ENCODE measurements at regions not wholly inside any gene's neighbourhood (a gene's known extent, or its start where the extent isn't known, plus 50 kb on each side); places are given as distances from the start of the nearest gene placed in this dataset.

DNA sequence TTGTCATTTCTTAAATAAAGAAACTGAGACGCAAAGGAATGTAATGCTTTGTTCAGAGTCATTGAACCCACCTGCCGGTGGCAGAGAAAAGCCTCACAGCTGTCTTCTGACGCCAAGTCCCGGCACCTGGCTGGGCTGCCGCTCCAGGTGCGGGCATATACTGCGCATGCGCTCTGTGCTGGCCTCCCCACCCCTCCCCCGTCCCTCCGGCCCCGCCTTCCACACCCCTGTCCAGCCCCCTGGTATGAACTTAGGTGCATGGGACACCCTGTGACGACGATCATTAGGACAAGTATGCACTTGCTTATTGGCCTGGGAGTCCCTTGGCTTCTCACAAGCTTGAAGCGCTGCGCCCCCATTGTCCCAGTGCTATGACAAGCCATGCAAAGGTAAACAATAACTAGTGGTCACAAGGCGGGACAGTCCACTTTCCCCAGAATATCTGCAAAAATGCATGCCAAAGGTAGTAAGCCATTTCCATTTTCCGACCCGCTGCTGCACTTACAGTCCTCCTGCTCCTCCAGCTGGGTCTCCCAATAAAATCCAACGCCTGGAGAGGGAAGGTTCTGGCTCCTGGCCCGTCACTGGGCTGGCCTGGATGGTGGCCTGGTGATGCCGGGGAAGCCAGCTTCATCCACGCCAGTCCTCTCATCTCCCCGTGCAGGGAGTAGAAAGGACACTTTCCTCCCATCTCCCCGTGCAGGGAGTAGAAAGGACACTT lies 100.4 kb downstream of the PSMG1 start:
- no peak for TF ChIP-seq POLR2A (IDR thresholded peaks at IDR 0.05)
- peak in 2 of 4 experiments; percentile 32 to 42 for TF ChIP-seq CTCF (IDR thresholded peaks at IDR 0.05)
- TF ChIP-seq POLR2AphosphoS5 (IDR thresholded peaks at IDR 0.05): peak; percentile 55

Data from prostate gland (tissue), 2 donors.